ENCODE measurements at regions not wholly inside any gene's neighbourhood (a gene's known extent, or its start where the extent isn't known, plus 50 kb on each side); places are given as distances from the start of the nearest gene placed in this dataset.
"Not testable (repeated sequence)": the region's sequence is repeated elsewhere in the genome, so short reads cannot be mapped to it uniquely, and the experiment has no call there.

- DNase-seq (ENCODE audit: low spot score), result no peak
These were observed 80.0 kb downstream of the SHOX2 start for GRCh38 chr3:158026236-158026635.

- not testable (repeated sequence) for DNase-seq (ENCODE audit: low spot score)
These were observed 86.3 kb downstream of the SHOX2 start for GRCh38 chr3:158019897-158020296.

- DNase-seq (ENCODE audit: low spot score), result no peak
These were observed 87.8 kb downstream of the SHOX2 start for GRCh38 chr3:158018462-158018861.

- no peak for DNase-seq (ENCODE audit: low spot score)
These were observed 93.3 kb downstream of the SHOX2 start for GRCh38 chr3:158012901-158013300.

- DNase-seq (ENCODE audit: low spot score), result no peak
These were observed 100.7 kb downstream of the SHOX2 start for GRCh38 chr3:158005391-158006100.

GRCh38 chr3:157999246-157999645 lies 107.0 kb downstream of the SHOX2 start:
- no peak for DNase-seq (ENCODE audit: low spot score)

GRCh38 chr3:157982359-157982758 lies 123.9 kb downstream of the SHOX2 start:
- no peak for DNase-seq (ENCODE audit: low spot score)

- no peak for DNase-seq (ENCODE audit: low spot score)
These were observed 124.4 kb downstream of the SHOX2 start for GRCh38 chr3:157981819-157982218.

GRCh38 chr3:157979022-157979421 lies 127.2 kb downstream of the SHOX2 start:
- no peak for DNase-seq (ENCODE audit: low spot score)

GRCh38 chr3:157961665-157962064 lies 144.6 kb downstream of the SHOX2 start:
- DNase-seq (ENCODE audit: low spot score), result no peak

- DNase-seq (ENCODE audit: low spot score), result no peak
These were observed 147.8 kb downstream of the SHOX2 start for GRCh38 chr3:157958457-157958856.

GRCh38 chr3:157956850-157957249 lies 149.4 kb downstream of the SHOX2 start:
- no peak for DNase-seq (ENCODE audit: low spot score)

- DNase-seq (ENCODE audit: low spot score), result no peak
These were observed 150.0 kb downstream of the SHOX2 start for GRCh38 chr3:157956176-157956575.

GRCh38 chr3:157953565-157953964 lies 152.7 kb downstream of the SHOX2 start:
- DNase-seq (ENCODE audit: low spot score), result no peak

GRCh38 chr3:157948605-157949383 lies 157.4 kb downstream of the SHOX2 start:
- no peak for DNase-seq (ENCODE audit: low spot score)

GRCh38 chr3:157939166-157939565 lies 167.1 kb downstream of the SHOX2 start:
- no peak for DNase-seq (ENCODE audit: low spot score)

- DNase-seq (ENCODE audit: low spot score), result peak; percentile 68
These were observed 168.0 kb downstream of the SHOX2 start for GRCh38 chr3:157938154-157938779.

- DNase-seq (ENCODE audit: low spot score), result no peak
These were observed 174.7 kb downstream of the SHOX2 start for GRCh38 chr3:157931517-157931916.

- no peak for DNase-seq (ENCODE audit: low spot score)
These were observed 176.0 kb downstream of the SHOX2 start for GRCh38 chr3:157930000-157930780.

GRCh38 chr3:157926822-157927221 lies 179.4 kb downstream of the SHOX2 start:
- no peak for DNase-seq (ENCODE audit: low spot score)

GRCh38 chr3:157922614-157923013 lies 183.6 kb downstream of the SHOX2 start:
- DNase-seq (ENCODE audit: low spot score), result no peak

- no peak for DNase-seq (ENCODE audit: low spot score)
These were observed 184.4 kb downstream of the SHOX2 start for GRCh38 chr3:157921811-157922210.

All from GM03348 (cell line).